Lower lobe of right lung (tissue), 2 donors: ENCODE measurements at regions not wholly inside any gene's neighbourhood (a gene's known extent, or its start where the extent isn't known, plus 50 kb on each side); places are given as distances from the start of the nearest gene placed in this dataset.

Experiments used
- ATAC-seq, 2 donors: fragments of 200-7000 bp; cut with Tn5 transposase; one replicate each; pipeline ENCODE4 v1.9.1; 2020 to 2022; ENCODE audit warnings: mild to moderate bottlenecking in 2 of 2, moderate library complexity in 2 of 2
- DNase-seq: peaks from one replicate; pipeline ENCODE4 v3.0.0-alpha.2; 2020
- H3K27ac ChIP-seq: fragments of 200-600 bp; one replicate; pipeline ENCODE4 v1.8.0; 2022
- H3K27me3 ChIP-seq: fragments of 200-600 bp; one replicate; pipeline ENCODE4 v1.8.0; 2022; ENCODE audit warnings: low read depth
- H3K36me3 ChIP-seq: fragments of 200-600 bp; one replicate; pipeline ENCODE4 v1.8.0; 2022; ENCODE audit warnings: mild to moderate bottlenecking
- H3K4me1 ChIP-seq: fragments of 200-600 bp; one replicate; pipeline ENCODE4 v1.8.0; 2022
- H3K4me3 ChIP-seq: fragments of 200-600 bp; one replicate; pipeline ENCODE4 v1.8.0; 2022; ENCODE audit warnings: mild to moderate bottlenecking
- H3K9me3 ChIP-seq: fragments of 200-600 bp; one replicate; pipeline ENCODE4 v1.8.0; 2022
- intact Hi-C: fragments of 100-400 bp; cut with DNase I; formaldehyde crosslinking; loops from one replicate; pipeline ENCODE4 v1.11.0; 2022
- TF ChIP-seq, protein P1 (sequence below): fragments of 200-600 bp; IDR thresholded peaks from one replicate; pipeline ENCODE4 v1.8.0; 2022; ENCODE audit warnings: antibody characterized with exemption, mild to moderate bottlenecking
- donor health status: DM: no; HTN: yes; CAD: no; lungs with severe emphysema.

DNA sequence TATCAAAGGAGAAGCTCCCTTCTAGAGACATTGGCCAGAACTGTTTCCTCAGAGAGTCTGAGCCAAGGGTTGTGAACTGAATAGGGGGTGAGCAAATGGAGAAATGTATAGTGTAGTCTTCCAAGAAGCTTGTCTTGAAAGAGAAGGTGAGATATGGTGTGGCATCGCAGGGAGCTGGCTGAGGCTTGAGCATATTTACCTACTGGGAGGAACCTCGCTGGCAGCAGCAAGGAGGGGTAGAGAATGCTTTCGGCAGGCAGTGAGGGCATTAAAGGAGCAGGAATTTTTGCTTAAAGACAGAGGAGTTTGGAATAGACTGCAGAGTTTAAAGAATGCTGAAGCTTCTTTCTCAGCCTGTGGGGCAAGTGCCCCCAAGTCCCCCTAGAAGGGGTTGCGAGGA is 59.3 kb upstream of the PRMT8 start:
- Histone ChIP-seq H3K4me1 (peaks cover 10% of the 10 kb centered on the region), H3K27me3 (no peaks in the 10 kb centered on the region), H3K27ac (peak overlapping the region; percentile 56), H3K36me3 (no peaks in the 10 kb centered on the region), H3K4me3 (no peak overlapping the region), H3K9me3 (no peaks in the 10 kb centered on the region)
- intact Hi-C loops: no loop called here
- TF ChIP-seq, protein P1, sequence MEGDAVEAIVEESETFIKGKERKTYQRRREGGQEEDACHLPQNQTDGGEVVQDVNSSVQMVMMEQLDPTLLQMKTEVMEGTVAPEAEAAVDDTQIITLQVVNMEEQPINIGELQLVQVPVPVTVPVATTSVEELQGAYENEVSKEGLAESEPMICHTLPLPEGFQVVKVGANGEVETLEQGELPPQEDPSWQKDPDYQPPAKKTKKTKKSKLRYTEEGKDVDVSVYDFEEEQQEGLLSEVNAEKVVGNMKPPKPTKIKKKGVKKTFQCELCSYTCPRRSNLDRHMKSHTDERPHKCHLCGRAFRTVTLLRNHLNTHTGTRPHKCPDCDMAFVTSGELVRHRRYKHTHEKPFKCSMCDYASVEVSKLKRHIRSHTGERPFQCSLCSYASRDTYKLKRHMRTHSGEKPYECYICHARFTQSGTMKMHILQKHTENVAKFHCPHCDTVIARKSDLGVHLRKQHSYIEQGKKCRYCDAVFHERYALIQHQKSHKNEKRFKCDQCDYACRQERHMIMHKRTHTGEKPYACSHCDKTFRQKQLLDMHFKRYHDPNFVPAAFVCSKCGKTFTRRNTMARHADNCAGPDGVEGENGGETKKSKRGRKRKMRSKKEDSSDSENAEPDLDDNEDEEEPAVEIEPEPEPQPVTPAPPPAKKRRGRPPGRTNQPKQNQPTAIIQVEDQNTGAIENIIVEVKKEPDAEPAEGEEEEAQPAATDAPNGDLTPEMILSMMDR: no peak
- ATAC-seq (peak; percentile 53 to 61), DNase-seq (no peak)

DNA sequence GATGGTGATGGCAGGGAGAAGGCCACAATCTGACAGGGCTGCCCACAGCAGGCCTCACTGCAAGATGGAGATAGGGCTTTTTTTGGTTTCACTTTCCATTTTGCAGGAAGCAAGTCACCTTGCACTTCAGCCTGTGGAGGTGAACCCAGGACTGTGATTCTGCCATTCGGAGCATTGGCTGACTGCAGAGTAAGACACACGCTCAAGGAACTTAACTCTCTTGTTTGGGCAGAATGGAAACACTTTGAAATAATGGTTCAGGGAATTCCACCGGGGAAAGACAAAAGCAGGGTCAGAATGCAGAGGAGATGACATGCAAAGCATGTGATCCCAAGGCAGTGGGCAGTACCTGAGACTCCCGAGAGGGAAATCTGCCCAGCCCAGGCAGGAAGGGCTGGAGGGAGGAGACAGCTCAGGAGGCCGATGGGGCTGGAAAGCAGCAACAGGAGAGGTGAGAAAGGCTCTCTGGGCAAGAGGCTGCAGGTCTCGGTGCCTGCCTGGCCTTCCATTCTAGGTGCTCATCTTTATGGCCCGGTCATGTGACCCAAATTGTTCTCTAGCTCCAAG is 58.7 kb upstream of the PRMT8 start:
- Histone ChIP-seq H3K9me3 (no peaks in the 10 kb centered on the region), H3K4me3 (peak overlapping the region; percentile 11), H3K27me3 (no peaks in the 10 kb centered on the region), H3K4me1 (peaks cover 13% of the 10 kb centered on the region), H3K36me3 (no peaks in the 10 kb centered on the region), H3K27ac (peak overlapping the region; percentile 56)
- intact Hi-C loops: no loop called here
- ATAC-seq (peak; percentile 68), DNase-seq (no peak)
- TF ChIP-seq, protein P1: no peak

DNA sequence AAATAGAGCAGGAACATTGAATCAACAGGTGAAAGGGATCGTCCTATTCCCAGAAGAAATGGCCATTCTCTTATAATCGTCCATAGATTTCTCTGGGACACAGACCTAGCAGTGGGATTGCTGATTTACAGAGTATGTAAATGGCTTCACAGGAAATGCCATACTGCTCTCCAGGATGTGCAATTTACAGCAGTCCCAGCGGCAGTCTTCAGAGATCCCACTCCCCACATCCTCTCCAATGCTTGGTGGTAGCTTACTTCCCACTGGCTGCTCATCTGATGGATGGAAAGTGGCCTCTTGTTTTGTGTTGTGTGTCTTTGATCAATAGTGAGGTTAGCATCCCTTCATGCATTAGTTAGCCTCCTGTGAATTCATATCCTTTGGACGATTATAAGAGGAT is 58.1 kb upstream of the PRMT8 start:
- H3K9me3 ChIP-seq: no peaks in the 10 kb centered on the region
- DNase-seq: no peak
- H3K36me3 ChIP-seq: no peaks in the 10 kb centered on the region
- TF ChIP-seq, protein P1: no peak
- H3K4me1 ChIP-seq: peaks cover 13% of the 10 kb centered on the region
- H3K4me3 ChIP-seq: no peak overlapping the region
- H3K27me3 ChIP-seq: no peaks in the 10 kb centered on the region
- intact Hi-C loops: no loop called here
- no peak for ATAC-seq
- no peak overlapping the region for H3K27ac ChIP-seq

DNA sequence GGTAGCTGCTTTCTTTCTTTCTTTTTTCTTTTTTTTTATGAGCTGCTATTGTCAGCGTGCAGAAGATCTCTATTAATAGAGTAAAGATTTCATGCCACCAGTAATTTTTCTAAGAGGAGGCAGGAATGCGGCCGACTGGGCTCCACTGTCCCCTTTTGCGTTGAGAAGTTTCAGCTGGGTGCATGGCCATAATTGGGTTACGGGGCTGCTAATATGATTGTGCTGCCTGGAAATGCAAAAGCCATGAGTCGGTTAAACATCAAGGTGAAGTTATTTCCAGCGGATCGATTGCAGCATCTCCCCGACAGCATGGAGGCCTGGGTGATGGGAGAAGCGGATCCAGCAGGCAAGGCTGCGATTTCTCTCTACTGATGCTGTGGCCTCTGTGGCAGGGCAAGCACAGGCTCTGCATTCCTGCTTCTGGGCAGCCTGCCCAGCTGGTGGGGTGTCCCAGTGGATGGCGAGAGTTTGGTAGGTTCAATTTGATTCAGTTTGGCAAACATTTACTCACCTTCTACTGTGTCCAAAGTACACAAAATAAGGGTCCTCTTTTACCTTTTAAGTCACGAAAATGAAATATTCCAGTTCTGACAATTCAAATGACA is 54.4 kb upstream of the PRMT8 start:
- DNase-seq: peak; percentile 60
- ATAC-seq: peak; percentile 61 to 74
- H3K27me3 ChIP-seq: no peaks in the 10 kb centered on the region
- H3K36me3 ChIP-seq: no peaks in the 10 kb centered on the region
- intact Hi-C loops: no loop called here
- no peaks in the 10 kb centered on the region for H3K9me3 ChIP-seq
- H3K4me1 ChIP-seq: peaks cover 13% of the 10 kb centered on the region
- no peak overlapping the region for H3K4me3 ChIP-seq
- TF ChIP-seq, protein P1: no peak
- no peak overlapping the region for H3K27ac ChIP-seq

DNA sequence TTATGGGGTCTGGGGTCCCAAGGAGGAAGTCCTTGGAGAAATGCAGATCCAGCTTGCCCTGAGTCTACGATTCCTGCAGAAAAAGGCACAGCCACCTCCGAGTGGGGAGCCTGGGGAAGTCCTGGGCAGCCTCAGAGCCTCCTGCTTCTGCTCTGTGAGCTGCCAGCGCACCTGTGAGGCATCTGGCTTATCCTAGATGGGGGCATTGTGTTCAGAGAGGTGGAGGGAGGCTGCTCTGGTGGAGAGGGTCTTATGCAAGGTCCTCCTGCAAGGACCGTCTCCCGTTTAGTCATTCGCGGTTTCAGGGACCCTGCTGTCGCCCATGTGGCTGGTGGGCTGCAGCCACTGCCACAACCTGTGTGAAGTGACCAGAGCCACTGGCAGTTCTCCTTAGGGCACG is 53.0 kb upstream of the PRMT8 start:
- intact Hi-C loops: no loop called here
- TF ChIP-seq, protein P1: no peak
- DNase-seq (no peak), ATAC-seq (no peak)
- no peak overlapping the region for H3K4me3 ChIP-seq
- H3K36me3 ChIP-seq: no peaks in the 10 kb centered on the region
- H3K27me3 ChIP-seq: no peaks in the 10 kb centered on the region
- H3K27ac ChIP-seq: no peak overlapping the region
- no peaks in the 10 kb centered on the region for H3K9me3 ChIP-seq
- H3K4me1 ChIP-seq: peaks cover 3% of the 10 kb centered on the region
